ENCODE measurements at regions not wholly inside any gene's neighbourhood (a gene's known extent, or its start where the extent isn't known, plus 50 kb on each side); places are given as distances from the start of the nearest gene placed in this dataset.

DNA sequence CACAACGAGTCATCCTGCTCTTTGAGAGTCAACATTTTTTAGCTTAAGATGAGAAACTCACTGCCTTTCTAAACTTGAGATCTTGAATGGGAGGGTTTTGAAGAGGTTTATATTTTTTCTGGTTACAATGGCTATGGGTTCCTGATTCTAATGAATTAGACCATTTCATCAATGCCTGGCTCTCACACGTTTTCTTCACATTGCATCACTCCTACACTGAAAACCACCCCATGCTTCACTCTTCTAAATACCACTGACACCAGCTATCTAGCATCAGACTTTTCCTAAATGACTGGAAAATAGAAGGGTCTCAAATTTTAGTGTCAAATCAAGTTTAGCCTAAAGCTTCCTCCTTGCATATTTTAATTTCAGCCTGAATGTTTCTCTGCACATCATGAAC lies 606.1 kb upstream of the USP24 start:
- DNase-seq (ENCODE audit: low spot score), result no peak
- TF ChIP-seq, protein P1, sequence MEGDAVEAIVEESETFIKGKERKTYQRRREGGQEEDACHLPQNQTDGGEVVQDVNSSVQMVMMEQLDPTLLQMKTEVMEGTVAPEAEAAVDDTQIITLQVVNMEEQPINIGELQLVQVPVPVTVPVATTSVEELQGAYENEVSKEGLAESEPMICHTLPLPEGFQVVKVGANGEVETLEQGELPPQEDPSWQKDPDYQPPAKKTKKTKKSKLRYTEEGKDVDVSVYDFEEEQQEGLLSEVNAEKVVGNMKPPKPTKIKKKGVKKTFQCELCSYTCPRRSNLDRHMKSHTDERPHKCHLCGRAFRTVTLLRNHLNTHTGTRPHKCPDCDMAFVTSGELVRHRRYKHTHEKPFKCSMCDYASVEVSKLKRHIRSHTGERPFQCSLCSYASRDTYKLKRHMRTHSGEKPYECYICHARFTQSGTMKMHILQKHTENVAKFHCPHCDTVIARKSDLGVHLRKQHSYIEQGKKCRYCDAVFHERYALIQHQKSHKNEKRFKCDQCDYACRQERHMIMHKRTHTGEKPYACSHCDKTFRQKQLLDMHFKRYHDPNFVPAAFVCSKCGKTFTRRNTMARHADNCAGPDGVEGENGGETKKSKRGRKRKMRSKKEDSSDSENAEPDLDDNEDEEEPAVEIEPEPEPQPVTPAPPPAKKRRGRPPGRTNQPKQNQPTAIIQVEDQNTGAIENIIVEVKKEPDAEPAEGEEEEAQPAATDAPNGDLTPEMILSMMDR (IDR thresholded peaks at IDR 0.05; ENCODE audit: extremely low read depth, insufficient read depth, missing control alignments), result no peak
- in situ Hi-C loops (cut with MboI; ENCODE audit: low pct_unique_long_range_greater_than_20kb, low sequenced_read_pairs, unreplicated experiment), result no loop called here

DNA sequence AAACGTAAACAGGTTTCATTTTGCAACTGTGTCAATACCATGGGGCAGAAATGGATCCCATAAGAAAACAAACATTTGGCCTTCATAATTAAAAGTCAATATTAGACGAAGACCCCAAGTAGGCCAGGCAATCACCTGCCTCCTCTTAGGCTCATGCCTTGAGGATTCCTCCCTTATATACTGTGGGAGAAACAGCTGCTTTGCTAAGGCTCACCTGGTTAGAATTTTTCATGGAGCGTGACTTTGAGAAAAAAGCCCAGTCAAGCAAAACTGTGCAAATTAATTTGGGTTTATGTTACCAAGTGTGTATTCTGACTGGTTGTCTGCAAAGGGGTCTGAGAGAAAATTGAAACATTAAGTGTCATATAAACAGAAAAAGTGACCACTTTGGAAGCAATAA lies 605.3 kb upstream of the USP24 start:
- TF ChIP-seq, protein P1 (IDR thresholded peaks at IDR 0.05; ENCODE audit: extremely low read depth, insufficient read depth, missing control alignments), result no peak
- DNase-seq (ENCODE audit: low spot score), result no peak
- in situ Hi-C loops (cut with MboI; ENCODE audit: low pct_unique_long_range_greater_than_20kb, low sequenced_read_pairs, unreplicated experiment), result no loop called here

DNA sequence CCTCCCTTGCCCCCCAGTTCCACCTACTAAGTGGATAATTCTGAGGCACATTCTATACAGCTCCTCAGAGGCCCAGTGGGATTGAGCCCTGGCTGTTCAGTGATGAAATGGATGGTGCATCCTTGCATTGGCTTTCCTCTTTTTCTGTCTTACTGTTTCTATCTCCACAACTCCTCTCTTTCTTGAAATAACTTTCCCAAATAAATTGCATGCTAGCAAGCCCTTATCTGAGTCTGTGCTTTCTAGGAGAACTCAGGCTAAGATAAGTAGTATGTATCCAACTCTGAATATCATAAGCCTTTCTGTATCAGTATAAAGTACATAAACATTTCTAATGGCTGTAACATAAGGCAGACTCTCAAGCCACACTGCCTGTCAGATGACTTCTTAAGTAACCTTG lies 603.8 kb upstream of the USP24 start:
- in situ Hi-C loops (cut with MboI; ENCODE audit: low pct_unique_long_range_greater_than_20kb, low sequenced_read_pairs, unreplicated experiment), result no loop called here
- TF ChIP-seq, protein P1 (IDR thresholded peaks at IDR 0.05; ENCODE audit: extremely low read depth, insufficient read depth, missing control alignments), result no peak
- no peak for DNase-seq (ENCODE audit: low spot score)

DNA sequence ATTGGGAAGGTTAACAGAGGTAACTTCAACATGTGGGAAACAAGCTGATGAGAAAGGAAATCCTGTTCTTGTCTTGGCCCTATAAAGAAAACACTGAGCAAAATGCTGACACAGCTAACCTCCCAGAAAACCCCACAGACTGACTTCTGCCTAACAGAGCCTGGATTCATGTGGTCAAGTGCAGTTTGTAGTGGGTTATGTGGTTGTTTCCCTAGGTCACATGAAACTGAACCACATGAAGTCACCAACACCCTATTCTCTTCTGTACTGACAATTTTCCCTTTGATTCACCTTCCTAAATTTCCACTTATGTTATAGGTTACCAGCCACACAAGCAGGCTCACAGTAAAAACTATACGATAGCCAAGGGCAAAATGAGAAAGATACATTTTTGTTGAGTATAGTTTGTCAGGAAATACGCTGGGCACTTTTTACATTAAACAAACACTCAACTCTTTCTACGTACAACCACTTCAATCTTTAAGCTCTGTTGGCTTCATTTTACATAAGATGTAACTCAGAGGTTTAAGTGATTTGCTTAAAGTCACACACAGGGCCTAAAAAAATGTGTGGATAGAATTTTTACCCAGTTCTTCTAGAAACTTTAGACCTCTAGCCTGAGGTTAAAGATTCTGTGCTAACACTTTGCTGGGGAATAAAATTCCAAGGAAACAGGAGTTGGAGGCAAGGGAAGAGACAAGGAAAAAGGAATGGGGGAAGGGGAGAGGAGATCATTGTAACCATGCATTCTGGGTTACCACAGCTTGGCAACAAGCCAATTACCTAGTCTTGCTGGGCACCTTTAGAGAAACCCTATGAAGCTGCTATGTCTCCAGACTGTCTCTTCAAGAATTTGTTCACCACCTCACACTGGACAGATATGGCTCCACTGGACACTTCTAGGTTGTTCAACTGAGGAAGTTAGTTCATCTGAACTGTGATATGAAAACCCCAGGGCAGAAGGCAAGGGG lies 601.6 kb upstream of the USP24 start:
- in situ Hi-C loops (cut with MboI; ENCODE audit: low pct_unique_long_range_greater_than_20kb, low sequenced_read_pairs, unreplicated experiment), result no loop called here
- DNase-seq (ENCODE audit: low spot score), result no peak
- TF ChIP-seq, protein P1 (IDR thresholded peaks at IDR 0.05; ENCODE audit: extremely low read depth, insufficient read depth, missing control alignments), result no peak

DNA sequence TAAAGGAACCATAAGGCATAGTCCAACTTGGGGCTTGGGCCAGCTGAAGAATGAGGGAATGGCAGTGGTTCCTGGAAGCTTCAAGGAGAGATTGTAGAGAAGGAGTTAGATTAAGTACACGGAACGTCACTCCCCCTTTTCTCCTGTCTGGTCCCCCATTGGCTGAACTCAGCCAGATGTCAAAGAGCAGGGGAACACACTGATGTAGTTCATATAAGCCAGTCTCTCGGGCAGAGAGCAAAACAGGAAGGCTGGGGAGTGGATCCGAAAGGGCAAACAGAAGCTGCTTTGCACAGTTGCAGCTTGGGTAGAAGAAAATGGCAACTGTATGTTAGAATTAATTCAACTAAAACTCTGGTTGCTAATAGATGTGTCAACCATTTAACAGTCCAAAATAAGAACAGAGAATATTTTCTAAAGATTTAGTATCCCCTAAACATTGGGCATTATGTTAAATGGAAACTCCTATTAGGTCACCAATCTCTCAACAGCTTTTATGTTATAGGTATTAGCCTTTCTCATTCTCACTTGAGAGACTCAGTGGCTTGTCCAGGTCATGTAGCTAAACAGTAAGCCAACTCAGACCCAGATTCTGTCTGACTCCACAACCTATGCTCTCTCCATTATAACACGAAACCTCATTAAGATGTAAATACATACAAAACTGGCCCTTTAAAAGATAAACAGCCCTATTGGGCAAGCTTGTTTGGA lies 600.7 kb upstream of the USP24 start:
- TF ChIP-seq, protein P1 (IDR thresholded peaks at IDR 0.05; ENCODE audit: extremely low read depth, insufficient read depth, missing control alignments), result no peak
- DNase-seq (ENCODE audit: low spot score), result no peak
- in situ Hi-C loops (cut with MboI; ENCODE audit: low pct_unique_long_range_greater_than_20kb, low sequenced_read_pairs, unreplicated experiment), result no loop called here

DNA sequence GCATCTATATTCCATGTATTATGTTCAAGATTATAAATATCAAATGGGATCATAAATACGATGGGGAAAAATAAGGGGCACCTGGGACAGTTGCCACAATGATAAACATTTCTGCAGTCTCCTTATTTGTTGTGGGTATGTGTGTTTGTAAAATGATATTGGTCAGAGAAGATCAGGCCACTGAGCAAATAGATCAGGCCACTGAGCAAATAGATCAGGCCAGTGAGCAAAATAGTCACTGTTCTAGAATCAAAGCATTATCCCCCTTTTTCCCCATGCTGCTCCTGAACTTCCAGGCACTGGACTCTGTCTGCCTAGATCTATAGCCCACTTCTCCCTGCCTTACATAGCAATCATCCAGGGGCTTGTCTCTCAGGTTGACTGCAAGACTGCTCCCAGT lies 599.8 kb upstream of the USP24 start:
- DNase-seq (ENCODE audit: low spot score), result no peak
- in situ Hi-C loops (cut with MboI; ENCODE audit: low pct_unique_long_range_greater_than_20kb, low sequenced_read_pairs, unreplicated experiment), result no loop called here
- TF ChIP-seq, protein P1 (IDR thresholded peaks at IDR 0.05; ENCODE audit: extremely low read depth, insufficient read depth, missing control alignments), result no peak
